ENCODE measurements at regions not wholly inside any gene's neighbourhood (a gene's known extent, or its start where the extent isn't known, plus 50 kb on each side); places are given as distances from the start of the nearest gene placed in this dataset.

GRCh38 chr12:89019439-89020120, 332.7 kb downstream of the DUSP6 start:
- DNase-seq (ENCODE audit: low read depth, low spot score), result peak; percentile 69

- peak; percentile 43 for DNase-seq (ENCODE audit: low read depth, low spot score)
Observed at GRCh38 chr12:89016970-89017778, 335.1 kb downstream of the DUSP6 start.

- DNase-seq (ENCODE audit: low read depth, low spot score), result no peak
Observed at GRCh38 chr12:89015419-89015818, 336.9 kb downstream of the DUSP6 start.

GRCh38 chr12:88998421-88998820, 353.9 kb downstream of the DUSP6 start:
- DNase-seq (ENCODE audit: low read depth, low spot score), result no peak

- DNase-seq (ENCODE audit: low read depth, low spot score), result no peak
Observed at GRCh38 chr12:88996200-88996788, 356.0 kb downstream of the DUSP6 start.

GRCh38 chr12:88994971-88995370, 357.3 kb downstream of the DUSP6 start:
- DNase-seq (ENCODE audit: low read depth, low spot score), result no peak

- DNase-seq (ENCODE audit: low read depth, low spot score), result no peak
Observed at GRCh38 chr12:88994537-88994936, 357.8 kb downstream of the DUSP6 start.

- peak; percentile 40 for DNase-seq (ENCODE audit: low read depth, low spot score)
Observed at GRCh38 chr12:88993651-88994050, 358.6 kb downstream of the DUSP6 start.

GRCh38 chr12:88986056-88986455, 366.2 kb downstream of the DUSP6 start:
- no peak for DNase-seq (ENCODE audit: low read depth, low spot score)

GRCh38 chr12:88985631-88986030, 366.7 kb downstream of the DUSP6 start:
- DNase-seq (ENCODE audit: low read depth, low spot score), result no peak

GRCh38 chr12:88985011-88985410, 367.3 kb downstream of the DUSP6 start:
- no peak for DNase-seq (ENCODE audit: low read depth, low spot score)

GRCh38 chr12:88982694-88983093, 369.6 kb downstream of the DUSP6 start:
- no peak for DNase-seq (ENCODE audit: low read depth, low spot score)

- no peak for DNase-seq (ENCODE audit: low read depth, low spot score)
Observed at GRCh38 chr12:88977115-88977514, 375.2 kb downstream of the DUSP6 start.

GRCh38 chr12:88973998-88974397, 378.3 kb downstream of the DUSP6 start:
- no peak for DNase-seq (ENCODE audit: low read depth, low spot score)

- DNase-seq (ENCODE audit: low read depth, low spot score), result no peak
Observed at GRCh38 chr12:88970740-88971139, 381.6 kb downstream of the DUSP6 start.

GRCh38 chr12:88969127-88969526, 383.2 kb downstream of the DUSP6 start:
- no peak for DNase-seq (ENCODE audit: low read depth, low spot score)

- DNase-seq (ENCODE audit: low read depth, low spot score), result peak; percentile 39
Observed at GRCh38 chr12:88960213-88960878, 380.1 kb upstream of the KITLG start.

- no peak for DNase-seq (ENCODE audit: low read depth, low spot score)
Observed at GRCh38 chr12:88958946-88959345, 378.7 kb upstream of the KITLG start.

GRCh38 chr12:88958153-88958552, 377.9 kb upstream of the KITLG start:
- DNase-seq (ENCODE audit: low read depth, low spot score), result no peak

GRCh38 chr12:88957358-88957757, 377.1 kb upstream of the KITLG start:
- no peak for DNase-seq (ENCODE audit: low read depth, low spot score)

GRCh38 chr12:88955531-88955930, 375.3 kb upstream of the KITLG start:
- no peak for DNase-seq (ENCODE audit: low read depth, low spot score)

- DNase-seq (ENCODE audit: low read depth, low spot score), result no peak
Observed at GRCh38 chr12:88953029-88953586, 372.8 kb upstream of the KITLG start.
